PC-3 (cell line): ENCODE measurements at regions not wholly inside any gene's neighbourhood (a gene's known extent, or its start where the extent isn't known, plus 50 kb on each side); places are given as distances from the start of the nearest gene placed in this dataset.

Source experiments
- ATAC-seq: fragments of 200-7000 bp; cut with Tn5 transposase; 2 replicates; pipeline ENCODE4 v1.9.1; 2020; ENCODE audit warnings: mild to moderate bottlenecking, moderate library complexity
- BruUV-seq: library from RNA; stranded (reverse); fragments of 400-500 nt; replicated peaks from 2 replicates; lab custom pipeline; 2021; lab: Mats Ljungman, UMichigan
- CTCF ChIA-PET: fragments of 300-600 bp; sonication (Branson Sonifier 250); formaldehyde crosslinking; loops from one replicate; lab custom pipeline; 2022; ENCODE audit warnings: antibody characterized with exemption; lab: Charles Lee
- POLR2A ChIA-PET: fragments of 300-600 bp; sonication (Branson Sonifier 250); formaldehyde crosslinking; loops from one replicate; lab custom pipeline; 2022; ENCODE audit warnings: antibody characterized with exemption; ENCODE audit not compliant: unreplicated experiment; lab: Charles Lee
- DNase-seq: peaks from one replicate; pipeline ENCODE4 v3.0.0-alpha.2; 2015
- H2AFZ ChIP-seq: fragments of 300-600 bp; sonication (generic); 2 replicates; pipeline ENCODE4 v1.6.0; 2016; ENCODE audit warnings: antibody characterized with exemption, low read length
- H3F3A ChIP-seq: fragments of 300-600 bp; sonication (generic); one replicate; pipeline ENCODE4 v1.6.0; 2017; ENCODE audit warnings: antibody characterized with exemption, low read length, control low read depth, mild to moderate bottlenecking; ENCODE audit not compliant: unreplicated experiment
- H3K27ac ChIP-seq: fragments of 300-600 bp; sonication (generic); 2 replicates; pipeline ENCODE4 v1.5.1; 2016; ENCODE audit warnings: mild to moderate bottlenecking, low read length
- H3K27me3 ChIP-seq: fragments of 300-600 bp; sonication (generic); 2 replicates; pipeline ENCODE4 v1.6.1; 2016; ENCODE audit warnings: low read length, mixed read lengths
- H3K36me3 ChIP-seq: fragments of 300-600 bp; sonication (generic); 2 replicates; pipeline ENCODE4 v1.6.1; 2016; ENCODE audit warnings: low read depth, mixed run types, low read length, mixed read lengths
- H3K4me1 ChIP-seq: fragments of 300-600 bp; sonication (generic); 2 replicates; pipeline ENCODE4 v1.5.1; 2016; ENCODE audit warnings: low read length; ENCODE audit not compliant: insufficient read depth
- H3K4me2 ChIP-seq: fragments of 300-600 bp; sonication (generic); 2 replicates; pipeline ENCODE4 v1.6.0; 2016; ENCODE audit warnings: low read length
- H3K4me3 ChIP-seq: fragments of 300-600 bp; sonication (generic); 2 replicates; pipeline ENCODE4 v1.5.1; 2016; ENCODE audit warnings: mild to moderate bottlenecking, low read length, mixed read lengths
- H3K79me2 ChIP-seq: fragments of 300-600 bp; sonication (generic); 2 replicates; pipeline ENCODE4 v1.6.1; 2017; ENCODE audit warnings: low read length, mixed read lengths
- H3K9ac ChIP-seq: fragments of 300-600 bp; sonication (generic); 2 replicates; pipeline ENCODE4 v1.6.0; 2016; ENCODE audit warnings: mild to moderate bottlenecking, low read length
- H3K9me2 ChIP-seq: fragments of 300-600 bp; sonication (generic); replicated peaks from 2 replicates; pipeline ENCODE4 v1.6.1; 2016; ENCODE audit warnings: mixed run types, low read length, mixed read lengths
- H3K9me3 ChIP-seq: fragments of 300-600 bp; sonication (generic); 2 replicates; pipeline ENCODE4 v1.6.1; 2016; ENCODE audit warnings: low read length, mixed read lengths
- H4K20me1 ChIP-seq: fragments of 300-600 bp; sonication (generic); 2 replicates; pipeline ENCODE4 v1.6.1; 2016; ENCODE audit warnings: low read length, mixed read lengths
- CTCF ChIP-seq: fragments of 300-600 bp; sonication (generic); conservative IDR thresholded peaks from 2 replicates; pipeline ENCODE4 v1.5.1; 2017; ENCODE audit warnings: antibody characterized with exemption, low read depth, mild to moderate bottlenecking, low read length
- EZH2 ChIP-seq: fragments of 300-600 bp; sonication (generic); IDR thresholded peaks from one replicate; pipeline ENCODE4 v1.6.1; 2017; ENCODE audit warnings: antibody characterized with exemption, mild to moderate bottlenecking, low read length; ENCODE audit not compliant: unreplicated experiment
- EZH2phosphoT487 ChIP-seq: fragments of 300-600 bp; sonication (generic); IDR thresholded peaks from 2 replicates; pipeline ENCODE4 v1.6.1; 2018; ENCODE audit warnings: mild to moderate bottlenecking, antibody characterized with exemption, low read length, borderline replicate concordance
- intact Hi-C: fragments of 100-400 bp; cut with micrococcal nuclease; formaldehyde crosslinking; loops from 2 replicates; pipeline ENCODE4 v1.9.0; 2023

DNA sequence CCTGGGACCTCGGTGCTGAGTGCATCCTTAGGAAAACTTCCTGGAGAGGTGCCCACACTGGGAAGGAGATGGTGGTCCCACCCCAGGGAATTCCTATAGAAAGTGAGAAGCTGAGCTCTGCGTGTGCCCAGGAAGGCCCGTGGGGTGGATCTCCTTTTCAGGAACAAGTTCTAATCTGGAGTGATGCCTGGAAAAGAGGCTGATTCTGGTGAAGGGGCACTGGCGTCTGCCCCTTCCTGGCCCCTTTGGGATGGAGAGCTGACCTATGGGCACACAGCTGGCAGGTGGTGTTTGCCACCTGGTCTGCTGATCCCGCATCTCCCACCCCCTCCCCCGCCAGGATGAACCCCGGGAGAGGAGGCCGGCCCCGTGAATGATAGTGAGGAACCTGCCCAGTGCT lies 142.0 kb upstream of the RTL1 start:
- ChIA-PET POLR2A (no interaction called here), CTCF (no interaction called here)
- Histone ChIP-seq H4K20me1 (no peaks in the 10 kb centered on the region), H3K27me3 (no peaks in the 10 kb centered on the region), H3K4me1 (no peaks in the 10 kb centered on the region), H3F3A (no peaks in the 10 kb centered on the region), H3K9ac (no peak overlapping the region), H3K4me2 (no peak overlapping the region), H3K79me2 (no peaks in the 10 kb centered on the region), H3K27ac (no peak overlapping the region), H3K4me3 (no peak overlapping the region), H3K36me3 (no peaks in the 10 kb centered on the region), H3K9me3 (no peaks in the 10 kb centered on the region), H3K9me2 (no peaks in the 10 kb centered on the region), H2AFZ (no peak overlapping the region)
- no TSS peak for BruUV-seq
- no peak for DNase-seq
- ATAC-seq, result no peak
- TF ChIP-seq EZH2phosphoT487, result no peak
- no peak for TF ChIP-seq EZH2
- no peak for TF ChIP-seq CTCF
- intact Hi-C loops, result no loop called here

- no peak for ATAC-seq
- Histone ChIP-seq H3K9ac (no peak overlapping the region), H3K27ac (no peak overlapping the region), H3K4me2 (no peak overlapping the region), H3K9me2 (no peaks in the 10 kb centered on the region), H3K36me3 (no peaks in the 10 kb centered on the region), H3F3A (no peaks in the 10 kb centered on the region), H3K4me1 (no peaks in the 10 kb centered on the region), H2AFZ (no peak overlapping the region), H4K20me1 (no peaks in the 10 kb centered on the region), H3K79me2 (no peaks in the 10 kb centered on the region), H3K27me3 (no peaks in the 10 kb centered on the region), H3K4me3 (no peak overlapping the region), H3K9me3 (no peaks in the 10 kb centered on the region)
- no TSS peak for BruUV-seq
- ChIA-PET POLR2A (no interaction called here), CTCF (no interaction called here)
- TF ChIP-seq EZH2phosphoT487, result no peak
- TF ChIP-seq EZH2, result no peak
- TF ChIP-seq CTCF, result no peak
- intact Hi-C loops, result no loop called here
- no peak for DNase-seq
These were observed 142.5 kb upstream of the RTL1 start for GRCh38 chr14:101046071-101046470.

DNA sequence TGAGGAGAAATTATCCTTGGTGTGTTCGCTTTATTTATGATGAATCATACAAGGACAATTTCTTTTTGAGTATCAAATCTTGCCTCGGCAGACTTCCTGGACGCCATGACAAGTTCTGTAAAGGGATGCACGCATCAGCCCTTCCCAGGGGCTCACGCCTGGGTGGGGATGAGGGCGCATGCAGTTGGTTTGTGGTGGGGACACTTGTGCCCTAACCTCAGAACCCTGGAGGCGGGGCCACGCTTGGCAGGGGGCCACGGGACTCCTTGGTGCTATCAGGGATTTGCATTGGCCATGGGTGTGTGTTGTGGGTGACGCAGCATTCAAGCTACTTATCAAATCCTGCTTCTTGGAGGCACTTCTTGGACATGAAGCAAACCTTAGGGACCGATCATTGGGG lies 143.8 kb upstream of the RTL1 start:
- Histone ChIP-seq H3K4me2 (no peak overlapping the region), H2AFZ (no peak overlapping the region), H3K9ac (no peak overlapping the region), H3F3A (no peaks in the 10 kb centered on the region), H3K9me2 (no peaks in the 10 kb centered on the region), H3K4me1 (no peaks in the 10 kb centered on the region), H3K36me3 (no peaks in the 10 kb centered on the region), H3K9me3 (no peaks in the 10 kb centered on the region), H3K27ac (no peak overlapping the region), H3K27me3 (no peaks in the 10 kb centered on the region), H3K4me3 (no peak overlapping the region), H4K20me1 (no peaks in the 10 kb centered on the region), H3K79me2 (no peaks in the 10 kb centered on the region)
- POLR2A ChIA-PET, result no interaction called here
- intact Hi-C loops, result no loop called here
- TF ChIP-seq EZH2, result no peak
- no peak for TF ChIP-seq CTCF
- TF ChIP-seq EZH2phosphoT487, result no peak
- DNase-seq (no peak), ATAC-seq (no peak)
- CTCF ChIA-PET, result no interaction called here
- BruUV-seq, result no TSS peak
